Mammary epithelial cell (primary cell): ENCODE measurements at regions not wholly inside any gene's neighbourhood (a gene's known extent, or its start where the extent isn't known, plus 50 kb on each side); places are given as distances from the start of the nearest gene placed in this dataset.

Experiments used
- EZH2 ChIP-seq: IDR thresholded peaks from 2 replicates; pipeline ENCODE4 v1.6.1; 2012; ENCODE audit warnings: low read length, inconsistent platforms, borderline replicate concordance
- TF ChIP-seq, protein P1 (sequence below), 2 donors: IDR thresholded peaks in 1 of 2; conservative IDR thresholded peaks in 1 of 2; 2 replicates each; pipeline ENCODE4 v1.5.1; 2011 to 2012; ENCODE audit warnings: inconsistent platforms in 2 of 2, low read length in 2 of 2, mild to moderate bottlenecking in 2 of 2, control low read depth in 1 of 2, low read depth in 1 of 2; ENCODE audit not compliant: insufficient read depth in 1 of 2; ENCODE audit errors: extremely low read depth in 1 of 2

GRCh38 chr1:168848051-168848450 lies 119.0 kb upstream of the DPT start:
- TF ChIP-seq, protein P1, sequence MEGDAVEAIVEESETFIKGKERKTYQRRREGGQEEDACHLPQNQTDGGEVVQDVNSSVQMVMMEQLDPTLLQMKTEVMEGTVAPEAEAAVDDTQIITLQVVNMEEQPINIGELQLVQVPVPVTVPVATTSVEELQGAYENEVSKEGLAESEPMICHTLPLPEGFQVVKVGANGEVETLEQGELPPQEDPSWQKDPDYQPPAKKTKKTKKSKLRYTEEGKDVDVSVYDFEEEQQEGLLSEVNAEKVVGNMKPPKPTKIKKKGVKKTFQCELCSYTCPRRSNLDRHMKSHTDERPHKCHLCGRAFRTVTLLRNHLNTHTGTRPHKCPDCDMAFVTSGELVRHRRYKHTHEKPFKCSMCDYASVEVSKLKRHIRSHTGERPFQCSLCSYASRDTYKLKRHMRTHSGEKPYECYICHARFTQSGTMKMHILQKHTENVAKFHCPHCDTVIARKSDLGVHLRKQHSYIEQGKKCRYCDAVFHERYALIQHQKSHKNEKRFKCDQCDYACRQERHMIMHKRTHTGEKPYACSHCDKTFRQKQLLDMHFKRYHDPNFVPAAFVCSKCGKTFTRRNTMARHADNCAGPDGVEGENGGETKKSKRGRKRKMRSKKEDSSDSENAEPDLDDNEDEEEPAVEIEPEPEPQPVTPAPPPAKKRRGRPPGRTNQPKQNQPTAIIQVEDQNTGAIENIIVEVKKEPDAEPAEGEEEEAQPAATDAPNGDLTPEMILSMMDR (conservative IDR thresholded peaks at IDR 0.05 in 1 of 2, IDR thresholded peaks at IDR 0.05 in 1 of 2; ENCODE audit: extremely low read depth in 1 of 2, insufficient read depth in 1 of 2, low read depth in 1 of 2, low read length in 2 of 2), result no peak
- TF ChIP-seq EZH2, result no peak
